HepG2 (cell line): ENCODE measurements at regions not wholly inside any gene's neighbourhood (a gene's known extent, or its start where the extent isn't known, plus 50 kb on each side); places are given as distances from the start of the nearest gene placed in this dataset.

Experiments
- ATF3 ChIP-seq: sonication (generic); formaldehyde crosslinking; IDR thresholded peaks from 2 replicates; pipeline ENCODE4 v1.4.0; 2020; ENCODE audit warnings: missing genetic modification reagents
- CBFB ChIP-seq: sonication (generic); formaldehyde crosslinking; IDR thresholded peaks from 2 replicates; pipeline ENCODE4 v1.4.0; 2020; ENCODE audit warnings: missing genetic modification reagents
- FLYWCH1 ChIP-seq: sonication (generic); formaldehyde crosslinking; IDR thresholded peaks from 2 replicates; pipeline ENCODE4 v1.8.1; 2023; ENCODE audit warnings: mild to moderate bottlenecking, missing genetic modification reagents
- HES4 ChIP-seq: sonication (generic); formaldehyde crosslinking; IDR thresholded peaks from 2 replicates; pipeline ENCODE4 v1.9.0; 2021; ENCODE audit warnings: mild to moderate bottlenecking, missing genetic modification reagents, borderline replicate concordance
- HNRNPL ChIP-seq: fragments of 200-400 bp; formaldehyde crosslinking; IDR thresholded peaks from 2 replicates; pipeline ENCODE4 v1.6.1; 2017; ENCODE audit warnings: mild to moderate bottlenecking, low read depth, low read length
- HOXA7 ChIP-seq: sonication (generic); formaldehyde crosslinking; IDR thresholded peaks from 2 replicates; pipeline ENCODE4 v1.8.1; 2022; ENCODE audit warnings: mild to moderate bottlenecking, missing genetic modification reagents, moderate library complexity
- MBD4 ChIP-seq: IDR thresholded peaks from 2 replicates; pipeline ENCODE4 v1.6.1; 2012; ENCODE audit warnings: low read length, inconsistent platforms, borderline replicate concordance
- NAIF1 ChIP-seq: sonication (generic); formaldehyde crosslinking; IDR thresholded peaks from 2 replicates; pipeline ENCODE4 v1.5.0; 2020; ENCODE audit warnings: mild to moderate bottlenecking, missing genetic modification reagents, borderline replicate concordance
- NR2F1 ChIP-seq, 2 experiments: fragments of 450-650 bp in 1 of 2; formaldehyde crosslinking in 1 of 2; IDR thresholded peaks; 2 replicates each; pipeline versions ENCODE4 v1.5.0 to v1.6.1; 2016 to 2020; ENCODE audit warnings: mild to moderate bottlenecking in 1 of 2, missing compliant biosample characterization in 1 of 2, missing genetic modification reagents in 1 of 2, moderate library complexity in 1 of 2
- PRPF4 ChIP-seq: fragments of 200-400 bp; formaldehyde crosslinking; IDR thresholded peaks from 2 replicates; pipeline ENCODE4 v1.6.1; 2016; ENCODE audit warnings: low read length, low read depth; ENCODE audit not compliant: poor library complexity, severe bottlenecking
- RBFOX2 ChIP-seq: fragments of 200-400 bp; formaldehyde crosslinking; IDR thresholded peaks from 2 replicates; pipeline ENCODE4 v1.6.1; 2017; ENCODE audit warnings: low read depth, mild to moderate bottlenecking, low read length
- SMYD3 ChIP-seq: sonication (generic); formaldehyde crosslinking; IDR thresholded peaks from 2 replicates; pipeline ENCODE4 v1.8.1; 2023; ENCODE audit warnings: mild to moderate bottlenecking, missing genetic modification reagents
- TBP ChIP-seq: sonication (generic); formaldehyde crosslinking; IDR thresholded peaks from 2 replicates; pipeline ENCODE4 v1.5.0; 2020; ENCODE audit warnings: missing genetic modification reagents
- ZNF234 ChIP-seq: sonication (generic); formaldehyde crosslinking; conservative IDR thresholded peaks from 2 replicates; pipeline ENCODE4 v1.5.1; 2020; ENCODE audit warnings: mild to moderate bottlenecking, missing genetic modification reagents
- ZNF44 ChIP-seq: sonication (generic); formaldehyde crosslinking; IDR thresholded peaks from 2 replicates; pipeline ENCODE4 v1.5.1; 2020; ENCODE audit warnings: mild to moderate bottlenecking, missing genetic modification reagents
- ZNF850 ChIP-seq: sonication (generic); formaldehyde crosslinking; conservative IDR thresholded peaks from 2 replicates; pipeline ENCODE4 v1.9.0; 2021; ENCODE audit warnings: mild to moderate bottlenecking, missing genetic modification reagents
- TF ChIP-seq, protein P1 (sequence below): sonication (generic); formaldehyde crosslinking; IDR thresholded peaks from one replicate; pipeline ENCODE4 v1.5.1; 2020; ENCODE audit warnings: mild to moderate bottlenecking, missing genetic modification reagents; ENCODE audit errors: not compliant biosample characterization
- TF ChIP-seq, protein P2 (sequence below): sonication (generic); formaldehyde crosslinking; IDR thresholded peaks from 2 replicates; pipeline ENCODE4 v1.5.1; 2020; ENCODE audit warnings: missing genetic modification reagents, mild to moderate bottlenecking, borderline replicate concordance

GRCh38 chr3:188002626-188003138 lies 151.3 kb upstream of the LPP start (continued):
- TF ChIP-seq, protein P1, sequence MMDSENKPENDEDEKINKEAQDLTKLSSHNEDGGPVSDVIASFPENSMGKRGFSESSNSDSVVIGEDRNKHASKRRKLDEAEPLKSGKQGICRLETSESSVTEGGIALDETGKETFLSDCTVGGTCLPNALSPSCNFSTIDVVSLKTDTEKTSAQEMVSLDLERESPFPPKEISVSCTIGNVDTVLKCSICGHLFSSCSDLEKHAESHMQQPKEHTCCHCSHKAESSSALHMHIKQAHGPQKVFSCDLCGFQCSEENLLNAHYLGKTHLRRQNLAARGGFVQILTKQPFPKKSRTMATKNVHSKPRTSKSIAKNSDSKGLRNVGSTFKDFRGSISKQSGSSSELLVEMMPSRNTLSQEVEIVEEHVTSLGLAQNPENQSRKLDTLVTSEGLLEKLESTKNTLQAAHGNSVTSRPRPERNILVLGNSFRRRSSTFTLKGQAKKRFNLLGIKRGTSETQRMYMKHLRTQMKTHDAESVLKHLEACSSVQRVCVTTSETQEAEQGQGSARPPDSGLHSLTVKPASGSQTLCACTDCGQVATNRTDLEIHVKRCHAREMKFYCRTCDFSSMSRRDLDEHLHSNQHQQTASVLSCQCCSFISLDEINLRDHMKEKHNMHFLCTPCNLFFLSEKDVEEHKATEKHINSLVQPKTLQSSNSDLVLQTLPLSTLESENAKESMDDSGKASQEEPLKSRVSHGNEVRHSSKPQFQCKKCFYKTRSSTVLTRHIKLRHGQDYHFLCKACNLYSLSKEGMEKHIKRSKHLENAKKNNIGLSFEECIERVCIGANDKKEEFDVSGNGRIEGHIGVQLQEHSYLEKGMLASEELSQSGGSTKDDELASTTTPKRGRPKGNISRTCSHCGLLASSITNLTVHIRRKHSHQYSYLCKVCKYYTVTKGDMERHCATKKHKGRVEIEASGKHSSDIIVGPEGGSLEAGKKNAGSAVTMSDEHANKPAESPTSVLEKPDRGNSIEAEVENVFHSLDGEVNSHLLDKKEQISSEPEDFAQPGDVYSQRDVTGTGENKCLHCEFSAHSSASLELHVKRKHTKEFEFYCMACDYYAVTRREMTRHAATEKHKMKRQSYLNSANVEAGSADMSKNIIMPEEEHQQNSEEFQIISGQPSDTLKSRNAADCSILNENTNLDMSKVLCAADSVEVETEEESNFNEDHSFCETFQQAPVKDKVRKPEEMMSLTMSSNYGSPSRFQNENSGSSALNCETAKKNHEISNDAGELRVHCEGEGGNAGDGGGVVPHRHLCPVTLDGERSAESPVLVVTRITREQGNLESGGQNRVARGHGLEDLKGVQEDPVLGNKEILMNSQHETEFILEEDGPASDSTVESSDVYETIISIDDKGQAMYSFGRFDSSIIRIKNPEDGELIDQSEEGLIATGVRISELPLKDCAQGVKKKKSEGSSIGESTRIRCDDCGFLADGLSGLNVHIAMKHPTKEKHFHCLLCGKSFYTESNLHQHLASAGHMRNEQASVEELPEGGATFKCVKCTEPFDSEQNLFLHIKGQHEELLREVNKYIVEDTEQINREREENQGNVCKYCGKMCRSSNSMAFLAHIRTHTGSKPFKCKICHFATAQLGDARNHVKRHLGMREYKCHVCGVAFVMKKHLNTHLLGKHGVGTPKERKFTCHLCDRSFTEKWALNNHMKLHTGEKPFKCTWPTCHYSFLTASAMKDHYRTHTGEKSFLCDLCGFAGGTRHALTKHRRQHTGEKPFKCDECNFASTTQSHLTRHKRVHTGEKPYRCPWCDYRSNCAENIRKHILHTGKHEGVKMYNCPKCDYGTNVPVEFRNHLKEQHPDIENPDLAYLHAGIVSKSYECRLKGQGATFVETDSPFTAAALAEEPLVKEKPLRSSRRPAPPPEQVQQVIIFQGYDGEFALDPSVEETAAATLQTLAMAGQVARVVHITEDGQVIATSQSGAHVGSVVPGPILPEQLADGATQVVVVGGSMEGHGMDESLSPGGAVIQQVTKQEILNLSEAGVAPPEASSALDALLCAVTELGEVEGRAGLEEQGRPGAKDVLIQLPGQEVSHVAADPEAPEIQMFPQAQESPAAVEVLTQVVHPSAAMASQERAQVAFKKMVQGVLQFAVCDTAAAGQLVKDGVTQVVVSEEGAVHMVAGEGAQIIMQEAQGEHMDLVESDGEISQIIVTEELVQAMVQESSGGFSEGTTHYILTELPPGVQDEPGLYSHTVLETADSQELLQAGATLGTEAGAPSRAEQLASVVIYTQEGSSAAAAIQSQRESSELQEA (CRISPR knock-in tag) = no peak
- TF ChIP-seq ZNF44 (CRISPR knock-in tag) (no peak; the same call in 1 of the 2 replicates), FLYWCH1 (CRISPR knock-in tag) (no peak), ZNF850 (CRISPR knock-in tag) (no peak), SMYD3 (no peak), MBD4 (no peak), TBP (CRISPR knock-in tag) (no peak), ZNF234 (CRISPR knock-in tag) (no peak), CBFB (CRISPR knock-in tag) (peak; percentile 35), HES4 (CRISPR knock-in tag) (no peak), NR2F1 (CRISPR knock-in tag; IDR thresholded peaks at IDR 0.05) (peak; percentile 66 to 84), HOXA7 (CRISPR knock-in tag) (no peak), RBFOX2 (no peak), NAIF1 (CRISPR knock-in tag) (0 out of 2 replicates have a peak, but pooled peaks have one; percentile 32), PRPF4 (no peak), ATF3 (CRISPR knock-in tag) (peak; percentile 96), HNRNPL (no peak)
- TF ChIP-seq, protein P2, sequence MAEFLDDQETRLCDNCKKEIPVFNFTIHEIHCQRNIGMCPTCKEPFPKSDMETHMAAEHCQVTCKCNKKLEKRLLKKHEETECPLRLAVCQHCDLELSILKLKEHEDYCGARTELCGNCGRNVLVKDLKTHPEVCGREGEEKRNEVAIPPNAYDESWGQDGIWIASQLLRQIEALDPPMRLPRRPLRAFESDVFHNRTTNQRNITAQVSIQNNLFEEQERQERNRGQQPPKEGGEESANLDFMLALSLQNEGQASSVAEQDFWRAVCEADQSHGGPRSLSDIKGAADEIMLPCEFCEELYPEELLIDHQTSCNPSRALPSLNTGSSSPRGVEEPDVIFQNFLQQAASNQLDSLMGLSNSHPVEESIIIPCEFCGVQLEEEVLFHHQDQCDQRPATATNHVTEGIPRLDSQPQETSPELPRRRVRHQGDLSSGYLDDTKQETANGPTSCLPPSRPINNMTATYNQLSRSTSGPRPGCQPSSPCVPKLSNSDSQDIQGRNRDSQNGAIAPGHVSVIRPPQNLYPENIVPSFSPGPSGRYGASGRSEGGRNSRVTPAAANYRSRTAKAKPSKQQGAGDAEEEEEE (CRISPR knock-in tag) = no peak
